ENCODE measurements at regions not wholly inside any gene's neighbourhood (a gene's known extent, or its start where the extent isn't known, plus 50 kb on each side); places are given as distances from the start of the nearest gene placed in this dataset.

DNA sequence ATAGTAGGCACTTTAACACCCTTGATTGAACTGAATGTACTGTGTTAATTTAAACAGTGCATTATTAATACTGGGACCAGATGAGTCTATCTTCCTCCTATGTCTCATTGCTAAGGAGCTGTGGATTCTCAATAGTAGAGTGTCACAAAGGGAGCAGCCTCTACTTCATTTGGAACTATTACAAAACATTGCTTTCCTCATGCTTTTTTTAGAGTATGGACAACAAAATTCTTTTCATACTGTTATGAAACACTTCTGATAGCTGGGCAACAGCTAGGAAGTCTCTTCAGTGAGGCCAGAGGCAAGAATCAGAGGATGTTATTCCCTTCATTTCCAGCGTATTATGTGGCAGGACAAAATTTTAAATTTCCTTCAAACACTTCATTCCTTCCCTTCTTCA, 160.8 kb downstream of the FBXO8 start:
- H3K4me3 ChIP-seq (ENCODE audit: extremely low read depth, insufficient read depth, low read length, poor library complexity, severe bottlenecking), result no peak overlapping the region
- H3K36me3 ChIP-seq (ENCODE audit: control insufficient read depth, insufficient read depth, low read length), result no peaks in the 10 kb centered on the region
- no peaks in the 10 kb centered on the region for H3K9me3 ChIP-seq (ENCODE audit: control insufficient read depth, low read length)
- H3K4me1 ChIP-seq (ENCODE audit: control insufficient read depth, insufficient read depth, low read length, poor library complexity, severe bottlenecking), result no peaks in the 10 kb centered on the region
- no peak overlapping the region for H3K27ac ChIP-seq (ENCODE audit: low read depth, low read length, severe bottlenecking)
- WGBS, 2 experiments (ENCODE audit: insufficient coverage in 2 of 2), result 86% methylated on average over 1 of the region's 1 CpG; no CpG with 5 or more reads in 1 of the 2 experiments

DNA sequence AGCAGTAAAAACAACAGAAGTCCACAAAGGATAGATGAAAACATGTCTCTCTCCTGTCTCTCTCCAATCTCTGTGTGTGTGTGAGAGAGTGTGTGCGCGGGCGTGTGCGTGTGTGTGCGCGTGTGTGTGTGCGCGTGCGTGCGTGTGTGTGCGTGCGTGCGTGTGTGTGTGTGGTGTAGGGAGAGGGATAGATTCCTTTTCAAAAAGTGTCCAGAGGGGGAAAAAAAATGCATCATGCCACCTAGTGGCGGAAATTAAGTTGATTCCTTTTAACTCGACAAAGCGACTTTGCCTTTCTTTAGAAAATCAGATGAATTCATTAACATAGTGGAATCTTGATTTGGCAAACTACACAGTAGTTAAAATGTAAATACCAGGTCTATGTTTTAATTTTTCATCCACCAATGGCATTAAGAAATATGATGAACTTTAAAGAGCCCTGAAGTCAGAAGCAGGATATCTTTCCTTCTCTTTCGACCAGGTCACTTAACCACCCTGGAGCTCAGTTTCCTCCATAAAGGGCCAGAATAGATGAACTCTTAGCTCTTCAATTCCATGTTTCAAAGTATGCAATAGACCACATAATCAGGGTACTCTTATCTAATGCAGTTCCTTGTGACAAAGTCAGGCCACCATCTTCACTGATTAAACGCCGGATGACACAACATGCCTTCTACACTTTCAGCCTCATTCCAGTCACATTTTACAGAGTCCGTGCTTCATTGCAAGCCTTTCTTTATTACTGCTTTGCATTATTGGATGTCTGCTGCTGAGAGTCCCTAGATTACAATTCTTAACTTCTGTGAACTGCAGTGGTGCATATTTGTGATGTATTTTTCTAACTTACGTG, 162.8 kb downstream of the FBXO8 start:
- 84 to 100% methylated on average over 2 to 4 of the region's 21 CpGs for whole genome bisulfite sequencing, 2 experiments (ENCODE audit: insufficient coverage in 2 of 2)
- Histone ChIP-seq H3K36me3 (ENCODE audit: control insufficient read depth, insufficient read depth, low read length) (no peaks in the 10 kb centered on the region), H3K27ac (ENCODE audit: low read depth, low read length, severe bottlenecking) (no peak overlapping the region), H3K9me3 (ENCODE audit: control insufficient read depth, low read length) (no peaks in the 10 kb centered on the region), H3K4me1 (ENCODE audit: control insufficient read depth, insufficient read depth, low read length, poor library complexity, severe bottlenecking) (no peaks in the 10 kb centered on the region), H3K4me3 (ENCODE audit: extremely low read depth, insufficient read depth, low read length, poor library complexity, severe bottlenecking) (no peak overlapping the region)

DNA sequence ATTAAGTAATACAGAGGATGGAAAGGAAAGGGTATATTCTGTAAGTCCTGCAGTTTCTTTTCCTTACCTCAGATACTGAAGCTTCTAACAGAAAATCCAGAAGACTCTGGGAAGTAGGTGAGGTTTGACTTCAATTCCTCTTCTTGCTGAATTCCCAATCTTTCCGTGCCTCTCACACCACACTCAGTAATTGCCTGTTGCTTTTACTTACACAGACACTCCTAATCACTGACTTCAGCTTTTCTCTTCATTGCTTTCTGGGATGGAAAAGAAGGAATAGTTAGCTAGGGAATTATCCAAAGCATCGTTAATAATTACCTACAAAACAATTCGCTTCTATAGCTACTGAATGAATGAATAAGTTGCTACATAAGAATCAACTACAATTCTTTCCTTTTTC, 163.6 kb downstream of the FBXO8 start:
- no peaks in the 10 kb centered on the region for H3K9me3 ChIP-seq (ENCODE audit: control insufficient read depth, low read length)
- no peak overlapping the region for H3K4me3 ChIP-seq (ENCODE audit: extremely low read depth, insufficient read depth, low read length, poor library complexity, severe bottlenecking)
- H3K4me1 ChIP-seq (ENCODE audit: control insufficient read depth, insufficient read depth, low read length, poor library complexity, severe bottlenecking), result no peaks in the 10 kb centered on the region
- WGBS, 2 experiments (ENCODE audit: insufficient coverage in 2 of 2), result 40% methylated on average over 1 of the region's 3 CpGs; no CpG with 5 or more reads in 1 of the 2 experiments
- no peak overlapping the region for H3K27ac ChIP-seq (ENCODE audit: low read depth, low read length, severe bottlenecking)
- no peaks in the 10 kb centered on the region for H3K36me3 ChIP-seq (ENCODE audit: control insufficient read depth, insufficient read depth, low read length)

DNA sequence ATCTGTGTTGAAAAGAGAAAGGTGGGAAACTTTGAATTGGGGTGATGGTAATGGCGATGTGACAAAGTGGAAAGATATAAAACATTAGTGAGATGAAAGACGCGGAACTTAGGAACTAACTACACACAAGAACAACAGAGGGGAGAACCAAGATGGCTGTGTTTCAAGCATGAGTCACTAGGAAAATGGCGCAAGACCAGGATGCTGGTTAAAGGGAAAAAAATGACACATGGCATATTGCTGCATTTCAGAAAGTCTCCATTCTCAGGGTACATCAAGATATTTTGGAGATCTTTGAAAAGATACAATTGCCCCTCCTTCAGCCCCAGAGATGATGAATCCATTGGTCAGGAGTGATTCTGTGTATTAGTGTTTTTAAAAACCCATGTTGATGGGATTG, 164.4 kb downstream of the FBXO8 start:
- Histone ChIP-seq H3K36me3 (ENCODE audit: control insufficient read depth, insufficient read depth, low read length) (no peaks in the 10 kb centered on the region), H3K27ac (ENCODE audit: low read depth, low read length, severe bottlenecking) (no peak overlapping the region), H3K4me1 (ENCODE audit: control insufficient read depth, insufficient read depth, low read length, poor library complexity, severe bottlenecking) (no peaks in the 10 kb centered on the region), H3K4me3 (ENCODE audit: extremely low read depth, insufficient read depth, low read length, poor library complexity, severe bottlenecking) (no peak overlapping the region), H3K9me3 (ENCODE audit: control insufficient read depth, low read length) (no peaks in the 10 kb centered on the region)
- WGBS, 2 experiments (ENCODE audit: insufficient coverage in 2 of 2), result 100% methylated on average over 1 of the region's 4 CpGs

DNA sequence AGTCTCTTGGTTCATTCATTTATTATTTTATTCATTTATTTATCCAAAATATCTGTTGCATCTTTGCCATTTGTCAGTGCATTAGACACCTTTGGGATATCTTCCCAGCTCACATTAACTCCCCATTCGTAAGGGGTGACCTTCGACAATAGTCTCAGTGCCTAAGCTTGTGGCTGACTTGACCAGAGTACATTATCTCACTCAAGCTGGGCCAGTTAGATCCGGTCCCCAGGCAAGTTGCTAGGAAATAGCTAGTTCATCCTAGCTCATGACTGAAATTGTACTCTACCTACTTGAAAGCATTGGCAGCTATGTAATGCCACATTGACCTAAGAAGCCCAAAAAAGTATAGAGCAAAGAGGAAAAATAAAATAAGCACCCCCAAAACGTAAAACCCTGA, 165.3 kb downstream of the FBXO8 start:
- 79 to 93% methylated on average over 2 to 3 of the region's 4 CpGs for WGBS, 2 experiments (ENCODE audit: insufficient coverage in 2 of 2)
- H3K4me3 ChIP-seq (ENCODE audit: extremely low read depth, insufficient read depth, low read length, poor library complexity, severe bottlenecking), result no peak overlapping the region
- H3K27ac ChIP-seq (ENCODE audit: low read depth, low read length, severe bottlenecking), result no peak overlapping the region
- no peaks in the 10 kb centered on the region for H3K4me1 ChIP-seq (ENCODE audit: control insufficient read depth, insufficient read depth, low read length, poor library complexity, severe bottlenecking)
- H3K36me3 ChIP-seq (ENCODE audit: control insufficient read depth, insufficient read depth, low read length), result no peaks in the 10 kb centered on the region
- no peaks in the 10 kb centered on the region for H3K9me3 ChIP-seq (ENCODE audit: control insufficient read depth, low read length)

- WGBS, 2 experiments (ENCODE audit: insufficient coverage in 2 of 2), result 93 to 100% methylated on average over 2 to 3 of the region's 8 CpGs
- H3K27ac ChIP-seq (ENCODE audit: low read depth, low read length, severe bottlenecking), result no peak overlapping the region
- no peaks in the 10 kb centered on the region for H3K9me3 ChIP-seq (ENCODE audit: control insufficient read depth, low read length)
- no peak overlapping the region for H3K4me3 ChIP-seq (ENCODE audit: extremely low read depth, insufficient read depth, low read length, poor library complexity, severe bottlenecking)
- H3K4me1 ChIP-seq (ENCODE audit: control insufficient read depth, insufficient read depth, low read length, poor library complexity, severe bottlenecking), result no peaks in the 10 kb centered on the region
- no peaks in the 10 kb centered on the region for H3K36me3 ChIP-seq (ENCODE audit: control insufficient read depth, insufficient read depth, low read length)
These were observed 166.0 kb downstream of the FBXO8 start for GRCh38 chr4:174117445-174117844.

GRCh38 chr4:174116021-174116420, 167.4 kb downstream of the FBXO8 start:
- peaks cover 6% of the 10 kb centered on the region for H3K4me1 ChIP-seq (ENCODE audit: control insufficient read depth, insufficient read depth, low read length, poor library complexity, severe bottlenecking)
- 100% methylated on average over 1 of the region's 4 CpGs; no CpG with 5 or more reads in 1 of the 2 experiments for WGBS, 2 experiments (ENCODE audit: insufficient coverage in 2 of 2)
- no peaks in the 10 kb centered on the region for H3K36me3 ChIP-seq (ENCODE audit: control insufficient read depth, insufficient read depth, low read length)
- no peaks in the 10 kb centered on the region for H3K9me3 ChIP-seq (ENCODE audit: control insufficient read depth, low read length)
- H3K27ac ChIP-seq (ENCODE audit: low read depth, low read length, severe bottlenecking), result no peak overlapping the region
- no peak overlapping the region for H3K4me3 ChIP-seq (ENCODE audit: extremely low read depth, insufficient read depth, low read length, poor library complexity, severe bottlenecking)

- no peak overlapping the region for H3K4me3 ChIP-seq (ENCODE audit: extremely low read depth, insufficient read depth, low read length, poor library complexity, severe bottlenecking)
- WGBS, 2 experiments (ENCODE audit: insufficient coverage in 2 of 2), result 71% methylated on average over 1 of the region's 2 CpGs; no CpG with 5 or more reads in 1 of the 2 experiments
- no peaks in the 10 kb centered on the region for H3K36me3 ChIP-seq (ENCODE audit: control insufficient read depth, insufficient read depth, low read length)
- peak overlapping the region; percentile 34 for H3K27ac ChIP-seq (ENCODE audit: low read depth, low read length, severe bottlenecking)
- no peaks in the 10 kb centered on the region for H3K9me3 ChIP-seq (ENCODE audit: control insufficient read depth, low read length)
- H3K4me1 ChIP-seq (ENCODE audit: control insufficient read depth, insufficient read depth, low read length, poor library complexity, severe bottlenecking), result peaks cover 6% of the 10 kb centered on the region
These were observed 172.0 kb downstream of the FBXO8 start for GRCh38 chr4:174111422-174111821.

DNA sequence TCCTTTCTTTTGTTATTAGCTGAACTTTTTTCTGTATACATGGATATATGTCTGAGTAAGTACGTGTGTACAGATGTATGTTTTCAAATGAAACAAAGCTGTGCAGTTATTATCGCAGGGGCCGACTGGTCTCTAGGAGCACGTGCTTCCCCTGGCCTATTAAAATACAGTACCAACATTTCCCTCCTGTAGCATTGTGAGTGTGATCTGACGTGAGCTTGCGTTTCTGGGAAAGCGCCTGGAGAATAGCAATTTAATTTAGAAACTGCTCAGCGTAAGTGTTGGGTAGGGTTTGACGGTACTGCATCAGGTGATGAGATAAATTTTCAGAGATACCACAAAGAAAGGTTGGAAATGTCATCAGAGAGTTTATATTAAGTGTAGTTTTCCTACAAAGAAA, 173.3 kb downstream of the FBXO8 start:
- WGBS, 2 experiments (ENCODE audit: insufficient coverage in 2 of 2), result 100% methylated on average over 2 to 3 of the region's 9 CpGs
- Histone ChIP-seq H3K4me1 (ENCODE audit: control insufficient read depth, insufficient read depth, low read length, poor library complexity, severe bottlenecking) (peaks cover 6% of the 10 kb centered on the region), H3K27ac (ENCODE audit: low read depth, low read length, severe bottlenecking) (no peak overlapping the region), H3K4me3 (ENCODE audit: extremely low read depth, insufficient read depth, low read length, poor library complexity, severe bottlenecking) (no peak overlapping the region), H3K36me3 (ENCODE audit: control insufficient read depth, insufficient read depth, low read length) (no peaks in the 10 kb centered on the region), H3K9me3 (ENCODE audit: control insufficient read depth, low read length) (no peaks in the 10 kb centered on the region)

GRCh38 chr4:174107746-174108354, 175.6 kb downstream of the FBXO8 start:
- Histone ChIP-seq H3K4me3 (ENCODE audit: extremely low read depth, insufficient read depth, low read length, poor library complexity, severe bottlenecking) (no peak overlapping the region), H3K9me3 (ENCODE audit: control insufficient read depth, low read length) (no peaks in the 10 kb centered on the region), H3K36me3 (ENCODE audit: control insufficient read depth, insufficient read depth, low read length) (no peaks in the 10 kb centered on the region), H3K27ac (ENCODE audit: low read depth, low read length, severe bottlenecking) (no peak overlapping the region), H3K4me1 (ENCODE audit: control insufficient read depth, insufficient read depth, low read length, poor library complexity, severe bottlenecking) (peaks cover 6% of the 10 kb centered on the region)
- WGBS, 2 experiments (ENCODE audit: insufficient coverage in 2 of 2), result 77 to 91% methylated on average over 4 of the region's 6 CpGs

GRCh38 chr4:174105202-174105601, 178.3 kb downstream of the FBXO8 start:
- H3K9me3 ChIP-seq (ENCODE audit: control insufficient read depth, low read length), result no peaks in the 10 kb centered on the region
- 71% methylated on average over 1 of the region's 1 CpG; no CpG with 5 or more reads in 1 of the 2 experiments for WGBS, 2 experiments (ENCODE audit: insufficient coverage in 2 of 2)
- H3K36me3 ChIP-seq (ENCODE audit: control insufficient read depth, insufficient read depth, low read length), result no peaks in the 10 kb centered on the region
- no peak overlapping the region for H3K4me3 ChIP-seq (ENCODE audit: extremely low read depth, insufficient read depth, low read length, poor library complexity, severe bottlenecking)
- no peak overlapping the region for H3K27ac ChIP-seq (ENCODE audit: low read depth, low read length, severe bottlenecking)
- H3K4me1 ChIP-seq (ENCODE audit: control insufficient read depth, insufficient read depth, low read length, poor library complexity, severe bottlenecking), result no peaks in the 10 kb centered on the region

Measured in mesodermal cell (in vitro differentiated cells).